HL-60 (cell line): ENCODE measurements at regions not wholly inside any gene's neighbourhood (a gene's known extent, or its start where the extent isn't known, plus 50 kb on each side); places are given as distances from the start of the nearest gene placed in this dataset.

Experiments
- DNase-seq, 2 experiments: peaks; one replicate each; pipeline ENCODE4 v3.0.0-alpha.2; 2010 to 2020; ENCODE audit warnings: low read depth in 1 of 2, low spot score in 1 of 2
- H3K27ac ChIP-seq: fragments of 250-450 bp; sonication (Bioruptor Pico); replicated peaks from 2 replicates; pipeline ENCODE4 v1.5.1; 2020; ENCODE audit warnings: mild to moderate bottlenecking, moderate library complexity
- H3K27me3 ChIP-seq: fragments of 250-450 bp; sonication (Bioruptor Pico); 2 replicates; pipeline ENCODE4 v1.5.1; 2021; ENCODE audit warnings: mild to moderate bottlenecking, moderate library complexity; ENCODE audit not compliant: insufficient read depth, poor library complexity, severe bottlenecking
- H3K4me3 ChIP-seq: replicated peaks from 2 replicates; pipeline ENCODE4 v1.5.1; 2011; ENCODE audit warnings: mild to moderate bottlenecking, control low read depth, low read length; ENCODE audit not compliant: insufficient read depth
- CTCF ChIP-seq: IDR thresholded peaks from one replicate; pipeline ENCODE4 v1.5.1; 2011; ENCODE audit warnings: low read length, control low read depth, inconsistent platforms; ENCODE audit not compliant: insufficient read depth
- GABPA ChIP-seq: IDR thresholded peaks from 2 replicates; pipeline ENCODE4 v1.6.1; 2012; ENCODE audit warnings: low read depth
- POLR2AphosphoS5 ChIP-seq: IDR thresholded peaks from 2 replicates; pipeline ENCODE4 v1.6.1; 2012; ENCODE audit warnings: low read depth
- REST ChIP-seq: IDR thresholded peaks from 2 replicates; pipeline ENCODE4 v1.6.1; 2012; ENCODE audit warnings: low read depth; ENCODE audit not compliant: insufficient replicate concordance
- SPI1 ChIP-seq: IDR thresholded peaks from 2 replicates; pipeline ENCODE4 v1.6.1; 2012; ENCODE audit warnings: low read depth, mild to moderate bottlenecking, borderline replicate concordance

GRCh38 chr2:234773129-234773528 is 178.7 kb upstream of the SH3BP4 start:
- Histone ChIP-seq H3K27ac (no peak overlapping the region), H3K4me3 (no peak overlapping the region), H3K27me3 (no peaks in the 10 kb centered on the region)
- TF ChIP-seq GABPA (no peak), SPI1 (no peak)
- no peak for DNase-seq

GRCh38 chr2:234772733-234773060 is 179.1 kb upstream of the SH3BP4 start:
- Histone ChIP-seq H3K27me3 (no peaks in the 10 kb centered on the region), H3K4me3 (no peak overlapping the region), H3K27ac (no peak overlapping the region)
- no peak for DNase-seq
- TF ChIP-seq POLR2AphosphoS5 = no peak
- no peak for TF ChIP-seq REST
- TF ChIP-seq CTCF = no peak
- no peak for TF ChIP-seq GABPA
- no peak for TF ChIP-seq SPI1

- H3K4me3 ChIP-seq = no peak overlapping the region
- H3K27me3 ChIP-seq = no peaks in the 10 kb centered on the region
- TF ChIP-seq POLR2AphosphoS5 (no peak), CTCF (no peak), REST (no peak)
- no peak for DNase-seq
- H3K27ac ChIP-seq = no peak overlapping the region
Observed at GRCh38 chr2:234771980-234772732, 179.7 kb upstream of the SH3BP4 start.

GRCh38 chr2:234771176-234771575 is 180.6 kb upstream of the SH3BP4 start:
- no peak for DNase-seq
- H3K4me3 ChIP-seq = no peak overlapping the region
- TF ChIP-seq CTCF (no peak), POLR2AphosphoS5 (no peak), SPI1 (no peak), GABPA (no peak), REST (no peak)
- no peak overlapping the region for H3K27ac ChIP-seq
- H3K27me3 ChIP-seq = no peaks in the 10 kb centered on the region
